Stimulated activated CD4-positive, alpha-beta T cell treated with anti-CD3 and anti-CD28 coated beads, Interleukin-1b, Interleukin-23, amount 100 ng/mL, for 48 hours (primary cell): ENCODE measurements at regions not wholly inside any gene's neighbourhood (a gene's known extent, or its start where the extent isn't known, plus 50 kb on each side); places are given as distances from the start of the nearest gene placed in this dataset.
"Not testable (repeated sequence)": the region's sequence is repeated elsewhere in the genome, so short reads cannot be mapped to it uniquely, and the experiment has no call there.

Experiments
- DNase-seq: peaks from one replicate; pipeline ENCODE4 v3.0.0-alpha.2; 2020

DNA sequence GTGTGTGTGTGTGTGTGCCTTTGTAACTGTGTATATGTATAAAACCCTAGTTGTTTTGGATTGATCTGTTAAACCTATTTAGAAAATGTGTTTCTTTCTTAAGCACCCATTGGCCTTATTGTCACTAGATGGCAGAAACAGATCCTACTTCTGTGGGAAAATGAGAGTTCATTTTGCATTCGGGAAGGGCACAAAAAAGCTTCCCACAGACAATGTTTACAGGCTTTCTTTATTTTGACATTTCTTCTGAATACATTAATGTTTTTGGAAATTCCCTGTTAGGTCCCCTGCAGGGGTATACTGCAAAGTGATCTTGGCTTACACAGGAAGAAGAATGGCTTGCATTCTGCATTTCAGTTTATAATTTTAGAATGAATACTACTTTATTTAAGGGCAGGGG lies 481.8 kb upstream of the ARRDC3 start:
- DNase-seq, result no peak

DNA sequence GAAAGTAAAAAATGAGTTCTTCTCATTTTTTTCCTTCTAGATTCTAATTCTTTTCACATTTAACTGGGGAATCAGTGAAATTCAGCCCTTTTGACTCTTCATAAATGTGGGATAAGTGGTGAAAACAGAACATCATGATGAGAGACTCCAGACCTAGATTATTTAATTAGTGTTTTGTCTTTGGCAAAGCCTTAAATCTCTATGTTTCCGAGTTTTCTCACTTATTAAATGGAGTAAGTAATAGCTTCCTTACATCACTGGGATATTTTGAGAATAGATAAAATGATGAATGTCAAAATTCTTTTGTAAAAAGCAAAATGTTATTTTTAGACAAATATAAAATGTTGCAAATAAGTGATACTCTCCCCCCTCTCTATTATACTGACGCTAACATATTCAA lies 468.6 kb upstream of the ARRDC3 start:
- DNase-seq, result no peak

- no peak for DNase-seq
These were observed 466.9 kb upstream of the ARRDC3 start for GRCh38 chr5:91850031-91850430.

GRCh38 chr5:91849069-91849468 lies 466.0 kb upstream of the ARRDC3 start:
- DNase-seq, result no peak

DNA sequence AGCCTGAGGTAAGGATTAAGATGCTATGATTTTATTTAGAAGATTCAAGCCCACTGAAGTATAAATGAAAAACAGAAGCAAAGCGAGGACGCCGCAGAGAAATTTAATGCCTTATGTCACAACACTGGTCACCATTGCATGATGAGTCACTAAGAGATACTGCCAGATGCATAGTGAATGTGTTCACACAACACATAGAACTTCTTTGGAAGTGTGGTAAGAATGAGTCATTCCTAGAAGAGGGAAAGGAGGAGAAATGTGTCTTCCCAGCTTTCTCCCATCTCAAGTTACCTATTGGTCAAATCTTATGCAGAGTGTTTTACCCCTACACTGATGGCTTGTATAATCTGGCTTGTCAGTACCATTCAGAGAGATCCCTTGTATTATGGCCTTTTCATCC lies 465.3 kb upstream of the ARRDC3 start:
- DNase-seq, result no peak

- DNase-seq, result no peak
These were observed 458.3 kb upstream of the ARRDC3 start for GRCh38 chr5:91841423-91841822.

GRCh38 chr5:91840412-91840811 lies 457.3 kb upstream of the ARRDC3 start:
- DNase-seq, result no peak

DNA sequence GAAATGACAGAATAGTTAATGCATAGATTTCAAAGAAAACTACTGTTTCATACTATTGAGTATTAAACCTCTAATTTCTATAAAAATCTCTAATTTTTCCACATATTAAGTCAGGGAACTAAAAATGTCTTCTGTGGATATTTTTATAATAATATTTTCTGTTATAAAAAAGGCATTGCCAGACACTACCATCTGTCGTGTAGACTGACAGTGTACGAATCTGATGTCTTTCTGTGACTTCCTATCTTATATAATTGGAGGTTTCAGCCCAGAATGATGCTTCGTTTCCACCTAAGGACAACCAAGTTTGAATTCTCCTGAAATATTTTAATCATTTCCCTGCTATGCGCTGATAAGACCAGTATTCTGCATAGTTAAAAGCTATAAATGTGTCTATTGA lies 456.6 kb upstream of the ARRDC3 start:
- no peak for DNase-seq

GRCh38 chr5:91839233-91839632 lies 456.1 kb upstream of the ARRDC3 start:
- no peak for DNase-seq

- DNase-seq, result no peak
These were observed 447.3 kb upstream of the ARRDC3 start for GRCh38 chr5:91830361-91830953.

DNA sequence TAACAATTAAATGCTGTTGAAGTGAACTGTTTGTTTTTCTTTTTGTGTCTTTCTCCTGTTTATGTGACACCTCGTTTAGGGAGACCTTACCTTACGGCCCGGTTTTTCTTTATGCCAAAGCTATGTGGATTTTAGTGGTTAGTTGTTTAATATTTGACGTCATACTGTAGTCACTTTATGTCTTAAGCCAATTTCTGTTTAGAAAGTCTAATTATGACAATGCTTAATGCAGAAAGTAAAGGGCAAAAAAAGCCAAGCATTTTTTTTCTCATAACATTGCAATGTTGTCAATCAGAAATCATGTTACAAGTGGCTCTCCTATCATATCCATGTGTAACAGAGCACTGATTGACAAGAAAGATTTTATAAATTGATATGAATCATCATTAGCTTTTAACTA lies 442.5 kb upstream of the ARRDC3 start:
- DNase-seq, result no peak

GRCh38 chr5:91824406-91824805 lies 441.3 kb upstream of the ARRDC3 start:
- no peak for DNase-seq

DNA sequence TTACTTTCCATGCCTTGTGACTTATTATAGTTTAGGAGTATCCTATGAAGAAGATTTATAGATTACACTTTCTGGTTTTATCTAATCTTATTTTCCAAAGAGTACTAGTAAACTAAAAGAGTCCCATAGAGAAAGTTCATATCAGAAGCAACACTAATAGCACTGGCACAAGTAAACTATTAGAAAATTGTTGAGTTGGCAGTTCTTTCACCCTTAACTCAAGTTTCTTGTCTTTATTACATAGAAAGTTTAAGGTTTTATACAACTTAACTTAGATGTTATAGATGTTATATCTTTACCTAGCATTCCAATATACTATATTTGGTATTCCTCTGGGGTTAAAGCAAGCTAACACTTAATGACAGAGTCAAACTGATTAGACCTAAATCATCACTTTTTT lies 437.8 kb upstream of the ARRDC3 start:
- no peak for DNase-seq

DNA sequence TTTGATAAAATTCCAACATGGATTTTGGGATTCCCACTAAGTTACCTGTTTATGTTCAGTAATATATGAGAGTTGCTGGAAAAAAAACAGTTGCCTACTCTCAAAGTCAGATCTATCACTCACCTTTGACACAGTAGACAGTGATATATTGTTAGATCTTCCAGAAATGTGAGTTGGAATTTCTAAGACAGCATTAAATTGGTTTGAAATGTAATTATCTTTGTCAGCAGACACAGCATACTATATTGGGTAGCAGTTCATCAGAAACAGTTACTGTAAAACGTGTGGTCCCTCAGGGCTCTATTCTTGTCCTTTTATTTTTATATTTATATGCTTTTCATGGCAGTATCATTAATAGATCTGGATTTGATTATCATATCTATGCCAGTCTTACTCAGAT lies 433.6 kb upstream of the ARRDC3 start:
- DNase-seq, result no peak

- DNase-seq, result no peak
These were observed 414.5 kb upstream of the ARRDC3 start for GRCh38 chr5:91797576-91797975.

GRCh38 chr5:91794856-91795548 lies 411.9 kb upstream of the ARRDC3 start:
- no peak for DNase-seq

- DNase-seq, result no peak
These were observed 411.3 kb upstream of the ARRDC3 start for GRCh38 chr5:91794455-91794854.

DNA sequence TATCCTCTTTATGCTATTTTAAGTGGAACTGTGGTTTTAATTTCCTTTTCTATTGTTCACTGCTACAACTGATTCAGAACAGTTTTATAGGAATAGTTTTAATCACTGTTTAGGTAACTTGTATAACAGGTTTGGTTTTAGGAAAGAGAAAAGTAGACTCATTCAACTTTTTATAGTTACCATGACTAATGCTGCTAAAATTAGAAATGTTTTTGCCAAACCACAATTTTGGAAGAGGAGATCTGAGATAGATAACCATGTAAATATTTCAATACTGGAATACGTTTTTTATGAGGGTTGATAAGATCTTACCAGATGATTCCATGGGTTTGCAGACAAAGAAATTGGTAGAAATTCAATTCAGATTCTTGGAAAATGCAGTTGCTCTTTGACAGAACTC lies 404.6 kb upstream of the ARRDC3 start:
- DNase-seq, result no peak

- no peak for DNase-seq
These were observed 394.6 kb upstream of the ARRDC3 start for GRCh38 chr5:91777671-91778070.

GRCh38 chr5:91776249-91776648 lies 393.1 kb upstream of the ARRDC3 start:
- no peak for DNase-seq

- DNase-seq, result no peak
These were observed 387.3 kb upstream of the ARRDC3 start for GRCh38 chr5:91770400-91770799.

GRCh38 chr5:91757383-91757782 lies 374.3 kb upstream of the ARRDC3 start:
- DNase-seq, result not testable (repeated sequence)

DNA sequence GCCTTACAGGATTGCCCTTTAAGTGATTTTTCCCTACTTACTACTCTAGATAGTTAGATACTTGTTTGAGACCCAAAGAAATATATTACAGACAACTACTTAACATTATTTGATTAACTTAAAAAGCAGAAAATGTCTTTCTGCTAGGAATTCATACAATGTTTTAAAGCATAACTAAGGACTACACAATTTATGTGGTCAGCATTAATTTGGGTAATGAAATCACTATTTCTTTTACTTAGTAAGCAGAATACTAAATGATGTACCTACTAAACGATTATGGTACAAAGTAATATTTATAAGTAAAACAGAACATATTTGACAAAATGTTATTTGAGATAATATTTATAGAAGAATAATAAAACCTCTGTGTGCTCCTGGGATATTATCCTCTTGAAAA lies 371.9 kb upstream of the ARRDC3 start:
- no peak for DNase-seq

GRCh38 chr5:91744470-91744869 lies 361.4 kb upstream of the ARRDC3 start:
- not testable (repeated sequence) for DNase-seq

DNA sequence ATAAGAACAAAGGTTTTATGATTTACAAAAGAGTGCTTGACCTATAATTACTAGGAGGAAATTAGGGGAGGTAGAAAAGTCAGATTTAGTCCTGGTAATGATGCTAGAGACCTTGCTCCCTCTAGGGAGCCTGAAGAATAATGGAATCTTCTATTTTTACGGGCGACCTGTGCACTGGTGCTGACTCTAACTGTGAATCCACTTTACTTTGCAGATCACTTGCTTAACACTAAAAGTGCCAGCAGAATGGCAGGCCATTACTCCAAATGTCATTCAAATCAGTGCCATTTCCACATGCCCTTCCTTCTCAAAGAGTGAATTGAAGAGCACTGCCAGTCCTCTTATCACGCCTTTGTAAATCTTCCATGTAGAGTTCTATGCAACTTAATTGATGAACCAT lies 359.4 kb upstream of the ARRDC3 start:
- no peak for DNase-seq
